ENCODE measurements at regions not wholly inside any gene's neighbourhood (a gene's known extent, or its start where the extent isn't known, plus 50 kb on each side); places are given as distances from the start of the nearest gene placed in this dataset.
"Not testable (repeated sequence)": the region's sequence is repeated elsewhere in the genome, so short reads cannot be mapped to it uniquely, and the experiment has no call there.

GRCh38 chr5:50574121-50574520 lies 92.3 kb upstream of the PARP8 start:
- TF ChIP-seq CTCF (IDR thresholded peaks at IDR 0.05; ENCODE audit: low read depth, low read length), result no peak
- no peak overlapping the region for H3K4me3 ChIP-seq (replicated peaks in 1 of 2; ENCODE audit: low read depth in 2 of 2, low read length in 2 of 2)
- peak in 1 of 2 donors; percentile 24 for DNase-seq (ENCODE audit: low read depth in 2 of 2)

- TF ChIP-seq CTCF (IDR thresholded peaks at IDR 0.05; ENCODE audit: low read depth, low read length), result no peak
- no peak overlapping the region for H3K4me3 ChIP-seq (replicated peaks in 1 of 2; ENCODE audit: low read depth in 2 of 2, low read length in 2 of 2)
- no peak for DNase-seq (ENCODE audit: low read depth in 2 of 2)
Observed at GRCh38 chr5:50575740-50576139, 90.7 kb upstream of the PARP8 start.

- no peak for TF ChIP-seq CTCF (IDR thresholded peaks at IDR 0.05; ENCODE audit: low read depth, low read length)
- no peak overlapping the region for H3K4me3 ChIP-seq (replicated peaks in 1 of 2; ENCODE audit: low read depth in 2 of 2, low read length in 2 of 2)
- DNase-seq (ENCODE audit: low read depth in 2 of 2), result no peak
Observed at GRCh38 chr5:50576265-50576664, 90.2 kb upstream of the PARP8 start.

GRCh38 chr5:50576686-50577256 lies 89.7 kb upstream of the PARP8 start:
- no peak for DNase-seq (ENCODE audit: low read depth in 2 of 2)
- no peak overlapping the region for H3K4me3 ChIP-seq (replicated peaks in 1 of 2; ENCODE audit: low read depth in 2 of 2, low read length in 2 of 2)
- no peak for TF ChIP-seq CTCF (IDR thresholded peaks at IDR 0.05; ENCODE audit: low read depth, low read length)

GRCh38 chr5:50580506-50580905 lies 85.9 kb upstream of the PARP8 start:
- DNase-seq (ENCODE audit: low read depth in 2 of 2), result peak in 1 of 2 donors; percentile 20
- TF ChIP-seq CTCF (IDR thresholded peaks at IDR 0.05; ENCODE audit: low read depth, low read length), result no peak
- no peak overlapping the region for H3K4me3 ChIP-seq (replicated peaks in 1 of 2; ENCODE audit: low read depth in 2 of 2, low read length in 2 of 2)

- DNase-seq (ENCODE audit: low read depth in 2 of 2); H3K4me3 ChIP-seq (replicated peaks in 1 of 2; ENCODE audit: low read depth in 2 of 2, low read length in 2 of 2): not testable (repeated sequence)
Observed at GRCh38 chr5:50581845-50582244, 84.6 kb upstream of the PARP8 start.

- H3K4me3 ChIP-seq (replicated peaks in 1 of 2; ENCODE audit: low read depth in 2 of 2, low read length in 2 of 2), result no peak overlapping the region
- no peak for TF ChIP-seq CTCF (IDR thresholded peaks at IDR 0.05; ENCODE audit: low read depth, low read length)
- no peak for DNase-seq (ENCODE audit: low read depth in 2 of 2)
Observed at GRCh38 chr5:50582699-50583098, 83.7 kb upstream of the PARP8 start.
